Central memory CD8-positive, alpha-beta T cell (primary cell): ENCODE measurements at regions not wholly inside any gene's neighbourhood (a gene's known extent, or its start where the extent isn't known, plus 50 kb on each side); places are given as distances from the start of the nearest gene placed in this dataset.

Experiments
- ATAC-seq: fragments of 150-1000 bp; cut with Tn5 transposase; replicated peaks from 2 replicates; pipeline ENCODE4 v1.10.0; 2022; ENCODE audit warnings: mild to moderate bottlenecking, moderate FRiP score, moderate number of reproducible peaks; ENCODE audit not compliant: poor library complexity, severe bottlenecking; ENCODE audit errors: extremely low read depth
- DNase-seq, 2 donors: peaks; one replicate each; pipeline ENCODE4 v3.0.0; 2021; ENCODE audit warnings: low spot score in 2 of 2
- H3K27ac Mint-ChIP-seq: one replicate; pipeline ENCODE4 v1.8.0; 2022; ENCODE audit warnings: low read depth, mild to moderate bottlenecking, moderate library complexity, mixed read lengths
- H3K27me3 Mint-ChIP-seq: one replicate; pipeline ENCODE4 v1.8.0; 2022; ENCODE audit warnings: mixed read lengths
- H3K36me3 Mint-ChIP-seq: one replicate; pipeline ENCODE4 v1.8.0; 2022; ENCODE audit warnings: mild to moderate bottlenecking, moderate library complexity, mixed read lengths; ENCODE audit not compliant: insufficient read depth
- H3K4me1 Mint-ChIP-seq: one replicate; pipeline ENCODE4 v1.8.0; 2022; ENCODE audit warnings: mixed read lengths
- H3K4me3 Mint-ChIP-seq: one replicate; pipeline ENCODE4 v1.8.0; 2022; ENCODE audit warnings: mild to moderate bottlenecking, moderate library complexity, mixed read lengths
- H3K9me3 Mint-ChIP-seq: one replicate; pipeline ENCODE4 v1.8.0; 2022; ENCODE audit warnings: mixed read lengths

- Mint-ChIP-seq H3K4me1 (no peaks in the 10 kb centered on the region), H3K9me3 (no peaks in the 10 kb centered on the region), H3K27ac (no peak overlapping the region), H3K4me3 (no peak overlapping the region), H3K27me3 (no peaks in the 10 kb centered on the region), H3K36me3 (peaks cover 1% of the 10 kb centered on the region)
- no peak for DNase-seq
- ATAC-seq, result no peak
Observed at GRCh38 chr5:92402956-92403702, 1020.0 kb upstream of the ARRDC3 start.

- DNase-seq (no peak), ATAC-seq (no peak)
- no peaks in the 10 kb centered on the region for H3K9me3 Mint-ChIP-seq
- H3K4me1 Mint-ChIP-seq, result no peaks in the 10 kb centered on the region
- H3K4me3 Mint-ChIP-seq, result no peak overlapping the region
- peaks cover 1% of the 10 kb centered on the region for H3K36me3 Mint-ChIP-seq
- H3K27ac Mint-ChIP-seq, result no peak overlapping the region
- H3K27me3 Mint-ChIP-seq, result no peaks in the 10 kb centered on the region
Observed at GRCh38 chr5:92402045-92402444, 1018.9 kb upstream of the ARRDC3 start.

GRCh38 chr5:92401492-92401891 lies 1018.4 kb upstream of the ARRDC3 start:
- H3K36me3 Mint-ChIP-seq, result peaks cover 1% of the 10 kb centered on the region
- no peaks in the 10 kb centered on the region for H3K9me3 Mint-ChIP-seq
- no peak overlapping the region for H3K27ac Mint-ChIP-seq
- H3K4me1 Mint-ChIP-seq, result no peaks in the 10 kb centered on the region
- no peaks in the 10 kb centered on the region for H3K27me3 Mint-ChIP-seq
- no peak overlapping the region for H3K4me3 Mint-ChIP-seq
- DNase-seq (no peak), ATAC-seq (no peak)

- no peak overlapping the region for H3K4me3 Mint-ChIP-seq
- no peak overlapping the region for H3K27ac Mint-ChIP-seq
- no peaks in the 10 kb centered on the region for H3K4me1 Mint-ChIP-seq
- H3K27me3 Mint-ChIP-seq, result no peaks in the 10 kb centered on the region
- DNase-seq, result no peak
- H3K36me3 Mint-ChIP-seq, result peaks cover 1% of the 10 kb centered on the region
- ATAC-seq, result no peak
- peaks cover 4% of the 10 kb centered on the region for H3K9me3 Mint-ChIP-seq
Observed at GRCh38 chr5:92394936-92395335, 1011.8 kb upstream of the ARRDC3 start.

GRCh38 chr5:92390657-92391056 lies 1007.5 kb upstream of the ARRDC3 start:
- H3K4me3 Mint-ChIP-seq, result no peak overlapping the region
- DNase-seq (no peak), ATAC-seq (no peak)
- peaks cover 4% of the 10 kb centered on the region for H3K9me3 Mint-ChIP-seq
- H3K27me3 Mint-ChIP-seq, result no peaks in the 10 kb centered on the region
- no peaks in the 10 kb centered on the region for H3K4me1 Mint-ChIP-seq
- H3K27ac Mint-ChIP-seq, result no peak overlapping the region
- no peaks in the 10 kb centered on the region for H3K36me3 Mint-ChIP-seq

GRCh38 chr5:92380069-92380770 lies 997.1 kb upstream of the ARRDC3 start:
- Mint-ChIP-seq H3K36me3 (no peaks in the 10 kb centered on the region), H3K9me3 (peaks cover 16% of the 10 kb centered on the region), H3K4me3 (no peak overlapping the region), H3K27me3 (no peaks in the 10 kb centered on the region), H3K27ac (no peak overlapping the region), H3K4me1 (no peaks in the 10 kb centered on the region)
- ATAC-seq (no peak), DNase-seq (no peak)

GRCh38 chr5:92378966-92379611 lies 996.0 kb upstream of the ARRDC3 start:
- ATAC-seq, result no peak
- no peak for DNase-seq
- H3K4me1 Mint-ChIP-seq, result no peaks in the 10 kb centered on the region
- H3K36me3 Mint-ChIP-seq, result no peaks in the 10 kb centered on the region
- no peak overlapping the region for H3K4me3 Mint-ChIP-seq
- no peaks in the 10 kb centered on the region for H3K27me3 Mint-ChIP-seq
- H3K27ac Mint-ChIP-seq, result no peak overlapping the region
- peaks cover 16% of the 10 kb centered on the region for H3K9me3 Mint-ChIP-seq

GRCh38 chr5:92374859-92375258 lies 991.7 kb upstream of the ARRDC3 start:
- Mint-ChIP-seq H3K27ac (no peak overlapping the region), H3K4me3 (no peak overlapping the region), H3K36me3 (no peaks in the 10 kb centered on the region), H3K27me3 (no peaks in the 10 kb centered on the region), H3K4me1 (no peaks in the 10 kb centered on the region), H3K9me3 (peaks cover 19% of the 10 kb centered on the region)
- ATAC-seq (no peak), DNase-seq (no peak)

GRCh38 chr5:92372766-92373165 lies 989.6 kb upstream of the ARRDC3 start:
- Mint-ChIP-seq H3K36me3 (no peaks in the 10 kb centered on the region), H3K9me3 (peaks cover 21% of the 10 kb centered on the region), H3K4me1 (no peaks in the 10 kb centered on the region), H3K4me3 (no peak overlapping the region), H3K27ac (no peak overlapping the region), H3K27me3 (no peaks in the 10 kb centered on the region)
- ATAC-seq (no peak), DNase-seq (no peak)

GRCh38 chr5:92371889-92372235 lies 988.7 kb upstream of the ARRDC3 start:
- H3K4me3 Mint-ChIP-seq, result no peak overlapping the region
- no peak overlapping the region for H3K27ac Mint-ChIP-seq
- H3K4me1 Mint-ChIP-seq, result no peaks in the 10 kb centered on the region
- DNase-seq (no peak), ATAC-seq (no peak)
- peaks cover 21% of the 10 kb centered on the region for H3K9me3 Mint-ChIP-seq
- no peaks in the 10 kb centered on the region for H3K36me3 Mint-ChIP-seq
- no peaks in the 10 kb centered on the region for H3K27me3 Mint-ChIP-seq

- Mint-ChIP-seq H3K4me3 (no peak overlapping the region), H3K27ac (no peak overlapping the region), H3K4me1 (no peaks in the 10 kb centered on the region), H3K27me3 (no peaks in the 10 kb centered on the region), H3K9me3 (peaks cover 21% of the 10 kb centered on the region), H3K36me3 (no peaks in the 10 kb centered on the region)
- no peak for ATAC-seq
- no peak for DNase-seq
Observed at GRCh38 chr5:92371171-92371888, 988.2 kb upstream of the ARRDC3 start.

GRCh38 chr5:92370032-92370431 lies 986.9 kb upstream of the ARRDC3 start:
- Mint-ChIP-seq H3K36me3 (no peaks in the 10 kb centered on the region), H3K4me1 (no peaks in the 10 kb centered on the region), H3K9me3 (peaks cover 27% of the 10 kb centered on the region), H3K27ac (no peak overlapping the region), H3K4me3 (no peak overlapping the region), H3K27me3 (no peaks in the 10 kb centered on the region)
- no peak for DNase-seq
- ATAC-seq, result no peak
